Astrocyte (in vitro differentiated cells and primary cell): ENCODE measurements at regions not wholly inside any gene's neighbourhood (a gene's known extent, or its start where the extent isn't known, plus 50 kb on each side); places are given as distances from the start of the nearest gene placed in this dataset.

Experiments used
- DNase-seq: peaks from one replicate; pipeline ENCODE4 v3.0.0-alpha.2; 2010; ENCODE audit warnings: low read depth
- FAIRE-seq: peaks from 2 replicates; lab custom pipeline; 2011; peaks lifted over from hg19 to GRCh38; lab: Jason Lieb, UNC
- H2AFZ ChIP-seq: 2 replicates; pipeline ENCODE4 v1.6.0; 2012; ENCODE audit warnings: low read depth, low read length, inconsistent platforms
- H3K27ac ChIP-seq: 2 replicates; pipeline ENCODE4 v1.5.1; 2011; ENCODE audit warnings: low read depth, low read length, inconsistent platforms
- H3K27me3 ChIP-seq: 2 replicates; pipeline ENCODE4 v1.6.0; 2011; ENCODE audit warnings: low read length, inconsistent platforms; ENCODE audit not compliant: insufficient read depth
- H3K36me3 ChIP-seq: 2 replicates; pipeline ENCODE4 v1.5.1; 2011; ENCODE audit warnings: low read length, inconsistent platforms; ENCODE audit not compliant: insufficient read depth
- H3K4me1 ChIP-seq: 2 replicates; pipeline ENCODE4 v1.5.1; 2011; ENCODE audit warnings: low read length, inconsistent platforms; ENCODE audit not compliant: insufficient read depth
- H3K4me2 ChIP-seq: 2 replicates; pipeline ENCODE4 v1.6.0; 2012; ENCODE audit warnings: low read length, inconsistent platforms
- H3K4me3 ChIP-seq: 2 replicates; pipeline ENCODE4 v1.5.1; 2011; ENCODE audit warnings: low read depth, mild to moderate bottlenecking, low read length, inconsistent platforms; ENCODE audit not compliant: insufficient read depth
- H3K79me2 ChIP-seq: 2 replicates; pipeline ENCODE4 v1.6.0; 2012; ENCODE audit warnings: mild to moderate bottlenecking, low read length, inconsistent platforms; ENCODE audit not compliant: insufficient read depth
- H3K9ac ChIP-seq: 2 replicates; pipeline ENCODE4 v1.6.0; 2012; ENCODE audit warnings: mild to moderate bottlenecking, low read length, inconsistent platforms
- H3K9me3 ChIP-seq: 2 replicates; pipeline ENCODE4 v1.5.1; 2012; ENCODE audit warnings: low read depth, mild to moderate bottlenecking, low read length, inconsistent platforms; ENCODE audit not compliant: insufficient read depth
- H4K20me1 ChIP-seq: 2 replicates; pipeline ENCODE4 v1.6.0; 2012; ENCODE audit warnings: low read length, inconsistent platforms; ENCODE audit not compliant: insufficient read depth
- H3K27ac Mint-ChIP-seq: one replicate; pipeline ENCODE4 v1.8.0; 2021; ENCODE audit warnings: mild to moderate bottlenecking, mixed read lengths; ENCODE audit not compliant: unreplicated experiment
- H3K27me3 Mint-ChIP-seq: one replicate; pipeline ENCODE4 v1.8.0; 2021; ENCODE audit warnings: low read depth, mixed read lengths; ENCODE audit not compliant: unreplicated experiment
- H3K36me3 Mint-ChIP-seq: one replicate; pipeline ENCODE4 v1.8.0; 2021; ENCODE audit warnings: low read depth, mixed read lengths; ENCODE audit not compliant: unreplicated experiment
- H3K4me1 Mint-ChIP-seq: one replicate; pipeline ENCODE4 v1.8.0; 2021; ENCODE audit warnings: low read depth, mixed read lengths; ENCODE audit not compliant: unreplicated experiment
- H3K4me3 Mint-ChIP-seq: one replicate; pipeline ENCODE4 v1.8.0; 2021; ENCODE audit warnings: mild to moderate bottlenecking, moderate library complexity, mixed read lengths; ENCODE audit not compliant: unreplicated experiment
- H3K9me3 Mint-ChIP-seq: one replicate; pipeline ENCODE4 v1.8.0; 2021; ENCODE audit warnings: mild to moderate bottlenecking, mixed read lengths; ENCODE audit not compliant: unreplicated experiment
- EZH2 ChIP-seq: IDR thresholded peaks from 2 replicates; pipeline ENCODE4 v1.6.1; 2012; ENCODE audit warnings: mild to moderate bottlenecking, low read length, inconsistent platforms; ENCODE audit not compliant: insufficient read depth
- TF ChIP-seq, protein P1 (sequence below): IDR thresholded peaks from 2 replicates; pipeline ENCODE4 v1.5.1; 2011; ENCODE audit warnings: low read depth, mild to moderate bottlenecking, inconsistent platforms, low read length, moderate library complexity; ENCODE audit not compliant: insufficient read depth

DNA sequence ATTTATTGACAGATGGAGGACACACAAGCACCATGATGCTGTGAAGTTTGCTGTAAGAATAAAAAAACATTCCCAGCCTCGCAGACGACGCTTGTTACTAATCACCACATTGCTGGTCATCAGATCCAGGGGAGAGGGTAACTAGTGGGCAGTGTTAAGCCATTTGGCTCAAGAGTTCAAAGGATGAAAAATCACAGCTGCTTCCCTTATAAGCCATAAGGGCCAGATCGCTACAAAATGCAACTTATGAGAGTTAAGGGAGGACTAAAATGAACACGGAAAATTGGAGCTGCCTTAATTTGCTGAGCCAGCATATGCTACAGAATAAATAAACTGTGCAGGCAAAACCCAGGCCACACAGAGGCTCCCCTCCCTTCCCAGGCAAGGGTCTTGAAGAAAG is 522.6 kb downstream of the TDRD15 start:
- no peak overlapping the region for H2AFZ ChIP-seq

DNA sequence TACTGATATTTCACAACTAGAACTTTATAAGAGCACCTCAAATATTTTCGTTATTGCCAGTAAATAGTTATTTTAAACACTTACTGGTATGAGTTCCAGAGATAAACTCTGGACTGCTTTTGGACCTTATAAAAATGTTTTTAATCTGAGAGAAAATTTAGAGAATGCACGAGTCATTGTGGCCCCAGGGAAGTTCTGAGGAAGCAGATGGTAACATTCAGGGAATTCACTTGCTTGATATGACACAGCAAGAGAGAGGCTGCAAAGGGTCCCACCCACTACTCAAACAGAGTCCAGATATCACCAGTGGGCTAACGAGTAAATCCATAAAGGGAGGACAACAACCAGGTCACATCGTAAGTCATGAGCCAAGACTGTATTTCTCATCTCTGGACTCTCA is 526.8 kb downstream of the TDRD15 start:
- Mint-ChIP-seq H3K36me3 (no peaks in the 10 kb centered on the region), H3K9me3 (no peaks in the 10 kb centered on the region), H3K4me3 (no peak overlapping the region), H3K27me3 (peaks cover 2% of the 10 kb centered on the region), H3K27ac (peak overlapping the region; percentile 88), H3K4me1 (peaks cover 20% of the 10 kb centered on the region)
- Histone ChIP-seq H3K79me2 (no peaks in the 10 kb centered on the region), H3K4me3 (no peak overlapping the region), H4K20me1 (no peaks in the 10 kb centered on the region), H3K27ac (no peak overlapping the region), H3K9ac (no peak overlapping the region), H2AFZ (no peak overlapping the region), H3K36me3 (no peaks in the 10 kb centered on the region), H3K27me3 (no peaks in the 10 kb centered on the region), H3K4me1 (no peaks in the 10 kb centered on the region), H3K9me3 (peaks cover 4% of the 10 kb centered on the region), H3K4me2 (no peak overlapping the region)
- TF ChIP-seq, protein P1, sequence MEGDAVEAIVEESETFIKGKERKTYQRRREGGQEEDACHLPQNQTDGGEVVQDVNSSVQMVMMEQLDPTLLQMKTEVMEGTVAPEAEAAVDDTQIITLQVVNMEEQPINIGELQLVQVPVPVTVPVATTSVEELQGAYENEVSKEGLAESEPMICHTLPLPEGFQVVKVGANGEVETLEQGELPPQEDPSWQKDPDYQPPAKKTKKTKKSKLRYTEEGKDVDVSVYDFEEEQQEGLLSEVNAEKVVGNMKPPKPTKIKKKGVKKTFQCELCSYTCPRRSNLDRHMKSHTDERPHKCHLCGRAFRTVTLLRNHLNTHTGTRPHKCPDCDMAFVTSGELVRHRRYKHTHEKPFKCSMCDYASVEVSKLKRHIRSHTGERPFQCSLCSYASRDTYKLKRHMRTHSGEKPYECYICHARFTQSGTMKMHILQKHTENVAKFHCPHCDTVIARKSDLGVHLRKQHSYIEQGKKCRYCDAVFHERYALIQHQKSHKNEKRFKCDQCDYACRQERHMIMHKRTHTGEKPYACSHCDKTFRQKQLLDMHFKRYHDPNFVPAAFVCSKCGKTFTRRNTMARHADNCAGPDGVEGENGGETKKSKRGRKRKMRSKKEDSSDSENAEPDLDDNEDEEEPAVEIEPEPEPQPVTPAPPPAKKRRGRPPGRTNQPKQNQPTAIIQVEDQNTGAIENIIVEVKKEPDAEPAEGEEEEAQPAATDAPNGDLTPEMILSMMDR: no peak
- TF ChIP-seq EZH2: no peak
- FAIRE-seq (no peak), DNase-seq (no peak)

More for the DNA sequence above, 522.6 kb downstream of the TDRD15 start:
- Histone ChIP-seq H3K9ac (no peak overlapping the region), H3K79me2 (no peaks in the 10 kb centered on the region), H3K36me3 (no peaks in the 10 kb centered on the region), H3K9me3 (peaks cover 4% of the 10 kb centered on the region), H4K20me1 (no peaks in the 10 kb centered on the region), H3K27me3 (no peaks in the 10 kb centered on the region), H3K4me3 (no peak overlapping the region), H3K4me2 (no peak overlapping the region), H3K4me1 (no peaks in the 10 kb centered on the region), H3K27ac (no peak overlapping the region)
- H3K9me3 Mint-ChIP-seq: no peaks in the 10 kb centered on the region
- no peak overlapping the region for H3K27ac Mint-ChIP-seq
- TF ChIP-seq EZH2: no peak
- TF ChIP-seq, protein P1: no peak
- peaks cover 31% of the 10 kb centered on the region for H3K4me1 Mint-ChIP-seq
- no peak for FAIRE-seq
- no peaks in the 10 kb centered on the region for H3K36me3 Mint-ChIP-seq
- no peak overlapping the region for H3K4me3 Mint-ChIP-seq
- H3K27me3 Mint-ChIP-seq: peaks cover 2% of the 10 kb centered on the region
- no peak for DNase-seq

DNA sequence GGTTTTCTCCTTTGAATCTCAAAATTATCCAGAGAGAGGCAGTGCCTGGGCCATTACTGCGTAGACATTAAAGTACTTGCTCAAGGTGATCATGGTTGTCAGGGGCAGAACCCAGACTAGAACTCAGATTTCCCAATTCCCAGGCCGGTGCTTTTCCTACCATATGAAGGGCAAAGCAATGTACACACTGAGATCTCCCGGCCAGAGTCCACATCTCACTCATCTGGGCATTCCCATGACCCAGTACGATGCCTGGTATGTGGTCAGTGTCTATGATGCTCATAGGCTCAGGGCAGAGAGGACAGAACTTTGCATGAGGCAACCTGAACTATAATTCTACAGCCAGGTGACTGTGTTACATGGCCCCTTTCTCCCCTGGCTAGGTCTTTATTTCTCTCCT is 531.4 kb downstream of the TDRD15 start:
- no peak for TF ChIP-seq EZH2
- TF ChIP-seq, protein P1: no peak
- peaks cover 12% of the 10 kb centered on the region for H3K4me1 Mint-ChIP-seq
- Histone ChIP-seq H3K4me3 (no peak overlapping the region), H3K4me1 (no peaks in the 10 kb centered on the region), H3K27me3 (no peaks in the 10 kb centered on the region), H4K20me1 (no peaks in the 10 kb centered on the region), H2AFZ (no peak overlapping the region), H3K27ac (no peak overlapping the region), H3K9ac (no peak overlapping the region), H3K4me2 (no peak overlapping the region), H3K9me3 (no peaks in the 10 kb centered on the region), H3K79me2 (no peaks in the 10 kb centered on the region), H3K36me3 (no peaks in the 10 kb centered on the region)
- no peak for FAIRE-seq
- no peak overlapping the region for H3K27ac Mint-ChIP-seq
- DNase-seq: no peak
- H3K36me3 Mint-ChIP-seq: no peaks in the 10 kb centered on the region
- no peaks in the 10 kb centered on the region for H3K9me3 Mint-ChIP-seq
- no peak overlapping the region for H3K4me3 Mint-ChIP-seq
- no peaks in the 10 kb centered on the region for H3K27me3 Mint-ChIP-seq
